ENCODE measurements at regions not wholly inside any gene's neighbourhood (a gene's known extent, or its start where the extent isn't known, plus 50 kb on each side); places are given as distances from the start of the nearest gene placed in this dataset.

GRCh38 chr18:41444943-41445342, 510.1 kb upstream of the PIK3C3 start:
- Histone ChIP-seq H3K9me3 (ENCODE audit: low read length) (no peaks in the 10 kb centered on the region), H2AFZ (ENCODE audit: low read length) (no peak overlapping the region), H3K4me1 (ENCODE audit: insufficient read depth, low read length, poor library complexity, severe bottlenecking) (no peaks in the 10 kb centered on the region), H4K20me1 (ENCODE audit: insufficient read depth, low read length) (no peaks in the 10 kb centered on the region), H3K9me2 (ENCODE audit: insufficient read depth, low read length) (no peaks in the 10 kb centered on the region), H3K79me2 (ENCODE audit: insufficient read depth, low read depth, low read length) (no peaks in the 10 kb centered on the region), H3K36me3 (ENCODE audit: insufficient read depth, low read length) (no peaks in the 10 kb centered on the region), H3K4me3 (ENCODE audit: low read depth, low read length, poor library complexity, severe bottlenecking) (no peak overlapping the region), H3K4me2 (ENCODE audit: low read length) (no peak overlapping the region), H3K27ac (ENCODE audit: low read depth, low read length, poor library complexity, severe bottlenecking) (no peak overlapping the region)
- ChIA-PET CTCF (ENCODE audit: unreplicated experiment) (no interaction called here), POLR2A (no interaction called here)
- TF ChIP-seq EZH2phosphoT487 (IDR thresholded peaks at IDR 0.05; ENCODE audit: borderline replicate concordance, low read depth, low read length), result no peak
- TF ChIP-seq CTCF (conservative IDR thresholded peaks at IDR 0.05; ENCODE audit: low read length), result no peak
- intact Hi-C loops (cut with micrococcal nuclease; ENCODE audit: unreplicated experiment), result no loop called here
- no peak for DNase-seq (ENCODE audit: low spot score)
- BruUV-seq (replicated peaks), result no TSS peak

- Histone ChIP-seq H3K36me3 (ENCODE audit: insufficient read depth, low read length) (no peaks in the 10 kb centered on the region), H3K4me2 (ENCODE audit: low read length) (no peak overlapping the region), H3K4me3 (ENCODE audit: low read depth, low read length, poor library complexity, severe bottlenecking) (no peak overlapping the region), H3K79me2 (ENCODE audit: insufficient read depth, low read depth, low read length) (no peaks in the 10 kb centered on the region), H3K4me1 (ENCODE audit: insufficient read depth, low read length, poor library complexity, severe bottlenecking) (no peaks in the 10 kb centered on the region), H3K9me2 (ENCODE audit: insufficient read depth, low read length) (no peaks in the 10 kb centered on the region), H4K20me1 (ENCODE audit: insufficient read depth, low read length) (no peaks in the 10 kb centered on the region), H2AFZ (ENCODE audit: low read length) (no peak overlapping the region), H3K27ac (ENCODE audit: low read depth, low read length, poor library complexity, severe bottlenecking) (no peak overlapping the region), H3K9me3 (ENCODE audit: low read length) (no peaks in the 10 kb centered on the region)
- TF ChIP-seq CTCF (conservative IDR thresholded peaks at IDR 0.05; ENCODE audit: low read length), result no peak
- TF ChIP-seq EZH2phosphoT487 (IDR thresholded peaks at IDR 0.05; ENCODE audit: borderline replicate concordance, low read depth, low read length), result no peak
- no peak for DNase-seq (ENCODE audit: low spot score)
- POLR2A ChIA-PET, result no interaction called here
- CTCF ChIA-PET (ENCODE audit: unreplicated experiment), result no interaction called here
- intact Hi-C loops (cut with micrococcal nuclease; ENCODE audit: unreplicated experiment), result no loop called here
- BruUV-seq (replicated peaks), result no TSS peak
These were observed 518.3 kb upstream of the PIK3C3 start for GRCh38 chr18:41436772-41437171.

GRCh38 chr18:41418598-41418997, 536.4 kb upstream of the PIK3C3 start:
- H2AFZ ChIP-seq (ENCODE audit: low read length), result no peak overlapping the region
- ChIA-PET POLR2A (interaction anchor here (0.6 kb wide), 1 partner anchor 1380 kb away, joined by 3 read pairs; no protein-coding TSS in a partner anchor), CTCF (ENCODE audit: unreplicated experiment) (no interaction called here)
- DNase-seq (ENCODE audit: low spot score), result no peak
- H4K20me1 ChIP-seq (ENCODE audit: insufficient read depth, low read length), result no peaks in the 10 kb centered on the region
- no peaks in the 10 kb centered on the region for H3K9me3 ChIP-seq (ENCODE audit: low read length)
- intact Hi-C loops (cut with micrococcal nuclease; ENCODE audit: unreplicated experiment), result no loop called here
- H3K36me3 ChIP-seq (ENCODE audit: insufficient read depth, low read length), result no peaks in the 10 kb centered on the region
- no peak for TF ChIP-seq EZH2phosphoT487 (IDR thresholded peaks at IDR 0.05; ENCODE audit: borderline replicate concordance, low read depth, low read length)
- TF ChIP-seq CTCF (conservative IDR thresholded peaks at IDR 0.05; ENCODE audit: low read length), result no peak
- H3K79me2 ChIP-seq (ENCODE audit: insufficient read depth, low read depth, low read length), result no peaks in the 10 kb centered on the region
- H3K27ac ChIP-seq (ENCODE audit: low read depth, low read length, poor library complexity, severe bottlenecking), result no peak overlapping the region
- H3K4me1 ChIP-seq (ENCODE audit: insufficient read depth, low read length, poor library complexity, severe bottlenecking), result no peaks in the 10 kb centered on the region
- no peak overlapping the region for H3K4me3 ChIP-seq (ENCODE audit: low read depth, low read length, poor library complexity, severe bottlenecking)
- H3K9me2 ChIP-seq (ENCODE audit: insufficient read depth, low read length), result no peaks in the 10 kb centered on the region
- no TSS peak for BruUV-seq (replicated peaks)
- H3K4me2 ChIP-seq (ENCODE audit: low read length), result no peak overlapping the region
